CD4-positive, CD25-positive, alpha-beta regulatory T cell (primary cell): ENCODE measurements at regions not wholly inside any gene's neighbourhood (a gene's known extent, or its start where the extent isn't known, plus 50 kb on each side); places are given as distances from the start of the nearest gene placed in this dataset.

Experiments
- ATAC-seq, 2 donors: fragments of 150-1000 bp; cut with Tn5 transposase; one replicate each; pipeline ENCODE4 v1.10.0; 2021; ENCODE audit warnings: low read depth in 2 of 2, moderate number of reproducible peaks in 2 of 2, moderate library complexity in 1 of 2
- DNase-seq, 3 donors: peaks; one replicate each; pipeline versions ENCODE4 v3.0.0 to v3.0.0-alpha.2; 2012 to 2022; ENCODE audit warnings: mixed read lengths in 1 of 3
- H3K27ac ChIP-seq: one replicate; pipeline ENCODE4 v1.7.0; 2013; ENCODE audit warnings: mild to moderate bottlenecking, low read length; ENCODE audit not compliant: insufficient read depth, poor library complexity, severe bottlenecking
- H3K27me3 ChIP-seq: one replicate; pipeline ENCODE4 v1.7.0; 2013; ENCODE audit warnings: low read length; ENCODE audit not compliant: control insufficient read depth, insufficient read depth
- H3K36me3 ChIP-seq: one replicate; pipeline ENCODE4 v1.7.0; 2013; ENCODE audit warnings: mild to moderate bottlenecking, low read length, moderate library complexity; ENCODE audit not compliant: control insufficient read depth, insufficient read depth
- H3K4me1 ChIP-seq: 2 replicates; pipeline ENCODE4 v1.7.0; 2013; ENCODE audit warnings: mild to moderate bottlenecking, low read length; ENCODE audit not compliant: insufficient read depth, control insufficient read depth, poor library complexity, severe bottlenecking
- H3K4me3 ChIP-seq: one replicate; pipeline ENCODE4 v1.7.0; 2013; ENCODE audit warnings: low read depth, mild to moderate bottlenecking, low read length, moderate library complexity
- H3K9me3 ChIP-seq, 2 experiments: 1 replicate in 1 of 2; 2 replicates in 1 of 2; pipeline ENCODE4 v1.7.0; 2013; ENCODE audit warnings: low read length in 2 of 2, mild to moderate bottlenecking in 1 of 2, moderate library complexity in 1 of 2; ENCODE audit not compliant: control insufficient read depth in 2 of 2
- H3K27ac Mint-ChIP-seq, 3 donors: one replicate each; pipeline ENCODE4 v1.8.0; 2020 to 2022; ENCODE audit warnings: mild to moderate bottlenecking in 3 of 3, mixed read lengths in 3 of 3, moderate library complexity in 2 of 3
- H3K27me3 Mint-ChIP-seq: one replicate; pipeline ENCODE4 v1.8.0; 2022; ENCODE audit warnings: mild to moderate bottlenecking, mixed read lengths
- H3K36me3 Mint-ChIP-seq: one replicate; pipeline ENCODE4 v1.8.0; 2020; ENCODE audit warnings: mixed read lengths
- H3K4me1 Mint-ChIP-seq, 4 donors: one replicate each; pipeline ENCODE4 v1.8.0; 2020 to 2022; ENCODE audit warnings: mixed read lengths in 4 of 4, mild to moderate bottlenecking in 1 of 4
- H3K4me3 Mint-ChIP-seq, 4 donors: one replicate each; pipeline ENCODE4 v1.8.0; 2020 to 2022; ENCODE audit warnings: mild to moderate bottlenecking in 4 of 4, mixed read lengths in 4 of 4, moderate library complexity in 3 of 4
- H3K9me3 Mint-ChIP-seq, 7 donors: one replicate each; pipeline ENCODE4 v1.8.0; 2020 to 2022; ENCODE audit warnings: mixed read lengths in 7 of 7, mild to moderate bottlenecking in 3 of 7, moderate library complexity in 2 of 7

- no peaks in the 10 kb centered on the region for H3K27me3 ChIP-seq
- H3K4me1 ChIP-seq: no peaks in the 10 kb centered on the region
- H3K4me3 ChIP-seq: no peak overlapping the region
- H3K27ac ChIP-seq: no peak overlapping the region
- DNase-seq: no peak
- no peak for ATAC-seq
- H3K4me3 Mint-ChIP-seq: peak overlapping the region in 1 of 4 donors; percentile 7
- H3K9me3 Mint-ChIP-seq: peaks cover 0 to 4% (median 0%) of the 10 kb centered on the region in 7 donors
- no peaks in the 10 kb centered on the region for H3K4me1 Mint-ChIP-seq
- no peaks in the 10 kb centered on the region for H3K27me3 Mint-ChIP-seq
- no peak overlapping the region for H3K27ac Mint-ChIP-seq
- H3K9me3 ChIP-seq: no peaks in the 10 kb centered on the region
- no peaks in the 10 kb centered on the region for H3K36me3 ChIP-seq
- no peaks in the 10 kb centered on the region for H3K36me3 Mint-ChIP-seq
Observed at GRCh38 chr14:101049511-101049910, 146.0 kb upstream of the RTL1 start.

- peaks cover 0 to 4% (median 0%) of the 10 kb centered on the region in 7 donors for H3K9me3 Mint-ChIP-seq
- ATAC-seq: no peak
- H3K27me3 Mint-ChIP-seq: no peaks in the 10 kb centered on the region
- no peak overlapping the region for H3K27ac Mint-ChIP-seq
- no peaks in the 10 kb centered on the region for H3K9me3 ChIP-seq
- no peaks in the 10 kb centered on the region for H3K27me3 ChIP-seq
- DNase-seq: no peak
- no peak overlapping the region for H3K27ac ChIP-seq
- no peaks in the 10 kb centered on the region for H3K36me3 ChIP-seq
- H3K4me3 ChIP-seq: no peak overlapping the region
- no peak overlapping the region for H3K4me3 Mint-ChIP-seq
- H3K36me3 Mint-ChIP-seq: no peaks in the 10 kb centered on the region
- no peaks in the 10 kb centered on the region for H3K4me1 Mint-ChIP-seq
- no peaks in the 10 kb centered on the region for H3K4me1 ChIP-seq
Observed at GRCh38 chr14:101049942-101050341, 146.4 kb upstream of the RTL1 start.

GRCh38 chr14:101050901-101051490, 147.5 kb upstream of the RTL1 start:
- Histone ChIP-seq H3K27ac (no peak overlapping the region), H3K4me3 (no peak overlapping the region), H3K9me3 (no peaks in the 10 kb centered on the region), H3K4me1 (no peaks in the 10 kb centered on the region), H3K27me3 (no peaks in the 10 kb centered on the region), H3K36me3 (no peaks in the 10 kb centered on the region)
- Mint-ChIP-seq H3K4me3 (no peak overlapping the region), H3K36me3 (no peaks in the 10 kb centered on the region), H3K4me1 (no peaks in the 10 kb centered on the region), H3K27me3 (no peaks in the 10 kb centered on the region), H3K9me3 (peaks cover 0 to 4% (median 0%) of the 10 kb centered on the region in 7 donors), H3K27ac (no peak overlapping the region)
- ATAC-seq (no peak), DNase-seq (no peak)

- Mint-ChIP-seq H3K27ac (no peak overlapping the region), H3K27me3 (no peaks in the 10 kb centered on the region), H3K4me3 (no peak overlapping the region), H3K9me3 (peaks cover 0 to 8% (median 2%) of the 10 kb centered on the region in 7 donors), H3K4me1 (no peaks in the 10 kb centered on the region), H3K36me3 (no peaks in the 10 kb centered on the region)
- Histone ChIP-seq H3K4me1 (no peaks in the 10 kb centered on the region), H3K4me3 (no peak overlapping the region), H3K27me3 (no peaks in the 10 kb centered on the region), H3K27ac (no peak overlapping the region), H3K9me3 (no peaks in the 10 kb centered on the region), H3K36me3 (no peaks in the 10 kb centered on the region)
- no peak for ATAC-seq
- no peak for DNase-seq
Observed at GRCh38 chr14:101054671-101055070, 151.1 kb upstream of the RTL1 start.

DNA sequence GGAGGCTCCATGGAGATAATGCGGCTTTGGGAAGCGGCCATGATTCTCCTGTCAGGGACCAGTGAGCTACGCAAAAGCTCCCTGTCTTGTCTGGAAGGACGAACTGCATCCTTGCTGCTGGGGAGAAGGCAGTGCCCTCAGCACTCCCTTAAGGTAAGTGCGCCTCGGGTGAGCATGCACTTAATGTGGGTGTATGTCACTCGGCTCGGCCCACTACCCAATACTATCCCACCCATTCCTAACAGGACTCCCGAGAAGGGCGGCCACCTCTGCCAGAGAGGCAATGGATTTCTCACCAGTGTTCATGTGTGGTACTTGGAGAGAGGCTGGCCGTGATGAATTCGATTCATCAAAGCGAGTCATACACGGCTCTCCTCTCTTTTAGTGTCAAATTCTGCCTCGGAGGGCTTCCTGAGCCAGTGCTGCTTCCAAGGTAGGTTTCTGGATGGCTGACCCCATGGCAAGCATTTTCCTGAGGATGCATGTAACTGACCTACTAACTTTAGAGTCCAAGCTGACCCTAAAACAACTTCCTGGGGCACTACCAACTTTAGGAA, 151.7 kb upstream of the RTL1 start:
- H3K4me1 Mint-ChIP-seq: no peaks in the 10 kb centered on the region
- Histone ChIP-seq H3K27me3 (no peaks in the 10 kb centered on the region), H3K9me3 (no peaks in the 10 kb centered on the region), H3K36me3 (no peaks in the 10 kb centered on the region), H3K4me3 (no peak overlapping the region), H3K27ac (no peak overlapping the region), H3K4me1 (no peaks in the 10 kb centered on the region)
- no peak for ATAC-seq
- H3K4me3 Mint-ChIP-seq: no peak overlapping the region
- H3K36me3 Mint-ChIP-seq: no peaks in the 10 kb centered on the region
- peaks cover 0 to 8% (median 2%) of the 10 kb centered on the region in 7 donors for H3K9me3 Mint-ChIP-seq
- no peaks in the 10 kb centered on the region for H3K27me3 Mint-ChIP-seq
- DNase-seq: no peak
- no peak overlapping the region for H3K27ac Mint-ChIP-seq

- H3K27ac Mint-ChIP-seq: no peak overlapping the region
- H3K36me3 ChIP-seq: no peaks in the 10 kb centered on the region
- H3K4me1 Mint-ChIP-seq: no peaks in the 10 kb centered on the region
- H3K9me3 ChIP-seq: no peaks in the 10 kb centered on the region
- peaks cover 0 to 8% (median 2%) of the 10 kb centered on the region in 7 donors for H3K9me3 Mint-ChIP-seq
- ATAC-seq (no peak), DNase-seq (no peak)
- no peak overlapping the region for H3K4me3 Mint-ChIP-seq
- no peaks in the 10 kb centered on the region for H3K27me3 Mint-ChIP-seq
- H3K27ac ChIP-seq: no peak overlapping the region
- no peak overlapping the region for H3K4me3 ChIP-seq
- no peaks in the 10 kb centered on the region for H3K27me3 ChIP-seq
- no peaks in the 10 kb centered on the region for H3K4me1 ChIP-seq
- no peaks in the 10 kb centered on the region for H3K36me3 Mint-ChIP-seq
Observed at GRCh38 chr14:101055776-101056374, 152.4 kb upstream of the RTL1 start.

DNA sequence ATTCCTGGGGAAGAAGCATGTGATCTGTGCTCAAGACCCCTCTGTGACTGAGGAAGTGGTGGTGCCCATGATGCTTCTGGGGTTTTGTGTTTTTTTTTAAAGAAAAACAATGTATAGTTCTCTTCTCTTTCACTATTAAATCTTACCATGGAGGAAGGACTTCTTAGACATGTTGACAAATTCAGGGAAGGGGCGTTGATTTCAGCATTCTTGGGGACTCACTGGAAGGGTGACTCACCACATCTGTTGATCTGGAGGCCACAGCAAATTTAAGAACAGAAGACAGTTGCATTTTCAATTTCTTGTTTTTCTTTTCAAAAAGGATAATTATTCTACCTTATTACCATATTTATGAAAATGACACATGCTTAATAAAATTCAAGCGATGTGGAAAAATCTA, 152.9 kb upstream of the RTL1 start:
- Histone ChIP-seq H3K4me3 (no peak overlapping the region), H3K9me3 (no peaks in the 10 kb centered on the region), H3K27ac (no peak overlapping the region), H3K4me1 (no peaks in the 10 kb centered on the region), H3K27me3 (no peaks in the 10 kb centered on the region), H3K36me3 (no peaks in the 10 kb centered on the region)
- Mint-ChIP-seq H3K36me3 (no peaks in the 10 kb centered on the region), H3K27ac (no peak overlapping the region), H3K27me3 (no peaks in the 10 kb centered on the region), H3K9me3 (peaks cover 0 to 8% (median 2%) of the 10 kb centered on the region in 7 donors), H3K4me3 (no peak overlapping the region), H3K4me1 (no peaks in the 10 kb centered on the region)
- ATAC-seq (no peak), DNase-seq (no peak)

GRCh38 chr14:101057394-101057793, 153.9 kb upstream of the RTL1 start:
- H3K9me3 ChIP-seq: no peaks in the 10 kb centered on the region
- H3K27ac Mint-ChIP-seq: no peak overlapping the region
- ATAC-seq: no peak

More at GRCh38 chr14:101057394-101057793, 153.9 kb upstream of the RTL1 start:
- Histone ChIP-seq H3K4me3 (no peak overlapping the region), H3K4me1 (no peaks in the 10 kb centered on the region), H3K27me3 (no peaks in the 10 kb centered on the region), H3K27ac (no peak overlapping the region), H3K36me3 (no peaks in the 10 kb centered on the region)
- Mint-ChIP-seq H3K9me3 (peaks cover 0 to 8% (median 2%) of the 10 kb centered on the region in 7 donors), H3K4me3 (no peak overlapping the region), H3K36me3 (no peaks in the 10 kb centered on the region), H3K27me3 (no peaks in the 10 kb centered on the region), H3K4me1 (no peaks in the 10 kb centered on the region)
- no peak for DNase-seq
